CD4-positive, alpha-beta T cell treated with Interleukin-15 for 1 hour (primary cell): ENCODE measurements at regions not wholly inside any gene's neighbourhood (a gene's known extent, or its start where the extent isn't known, plus 50 kb on each side); places are given as distances from the start of the nearest gene placed in this dataset.
"Not testable (repeated sequence)": the region's sequence is repeated elsewhere in the genome, so short reads cannot be mapped to it uniquely, and the experiment has no call there.

Experiments used
- DNase-seq: peaks from one replicate; pipeline ENCODE4 v3.0.0-alpha.2; 2020

GRCh38 chr7:81273601-81274397, 354.9 kb upstream of the SEMA3C start:
- no peak for DNase-seq

- DNase-seq: no peak
Measured at GRCh38 chr7:81272176-81272575, 353.3 kb upstream of the SEMA3C start.

- DNase-seq: no peak
Measured at GRCh38 chr7:81268551-81268950, 349.7 kb upstream of the SEMA3C start.

- DNase-seq: no peak
Measured at GRCh38 chr7:81267508-81267907, 348.7 kb upstream of the SEMA3C start.

GRCh38 chr7:81264116-81264515, 345.3 kb upstream of the SEMA3C start:
- DNase-seq: no peak

- no peak for DNase-seq
Measured at GRCh38 chr7:81260152-81260551, 341.3 kb upstream of the SEMA3C start.

GRCh38 chr7:81256991-81257390, 338.1 kb upstream of the SEMA3C start:
- no peak for DNase-seq

- no peak for DNase-seq
Measured at GRCh38 chr7:81248420-81248819, 329.6 kb upstream of the SEMA3C start.

- not testable (repeated sequence) for DNase-seq
Measured at GRCh38 chr7:81247364-81247763, 328.5 kb upstream of the SEMA3C start.

GRCh38 chr7:81245353-81245752, 326.5 kb upstream of the SEMA3C start:
- DNase-seq: no peak

- no peak for DNase-seq
Measured at GRCh38 chr7:81244224-81244623, 325.4 kb upstream of the SEMA3C start.

- DNase-seq: no peak
Measured at GRCh38 chr7:81236560-81236959, 317.7 kb upstream of the SEMA3C start.

GRCh38 chr7:81235997-81236396, 317.1 kb upstream of the SEMA3C start:
- DNase-seq: no peak

- DNase-seq: no peak
Measured at GRCh38 chr7:81234896-81235295, 316.0 kb upstream of the SEMA3C start.

- DNase-seq: no peak
Measured at GRCh38 chr7:81233208-81233940, 314.5 kb upstream of the SEMA3C start.

GRCh38 chr7:81232084-81232799, 313.4 kb upstream of the SEMA3C start:
- DNase-seq: no peak

GRCh38 chr7:81231301-81231838, 312.5 kb upstream of the SEMA3C start:
- no peak for DNase-seq

GRCh38 chr7:81226234-81226633, 307.4 kb upstream of the SEMA3C start:
- DNase-seq: no peak

GRCh38 chr7:81222692-81223091, 303.8 kb upstream of the SEMA3C start:
- not testable (repeated sequence) for DNase-seq

GRCh38 chr7:81221527-81222217, 302.8 kb upstream of the SEMA3C start:
- DNase-seq: no peak

- no peak for DNase-seq
Measured at GRCh38 chr7:81218480-81219106, 299.7 kb upstream of the SEMA3C start.

- no peak for DNase-seq
Measured at GRCh38 chr7:81213394-81213793, 294.5 kb upstream of the SEMA3C start.
